Stimulated activated CD8-positive, alpha-beta memory T cell treated with anti-CD3 and anti-CD28 coated beads, Interleukin-2, amount 100 ng/mL, for 1 hour (primary cell): ENCODE measurements at regions not wholly inside any gene's neighbourhood (a gene's known extent, or its start where the extent isn't known, plus 50 kb on each side); places are given as distances from the start of the nearest gene placed in this dataset.
A peak's percentile ranks its signal among the peaks of the same experiment; 100 is the strongest.

ENCODE experiments used
- DNase-seq, 2 donors: peaks; one replicate each; pipeline ENCODE4 v3.0.0-alpha.2; 2020; ENCODE audit warnings: low read depth in 2 of 2

DNA sequence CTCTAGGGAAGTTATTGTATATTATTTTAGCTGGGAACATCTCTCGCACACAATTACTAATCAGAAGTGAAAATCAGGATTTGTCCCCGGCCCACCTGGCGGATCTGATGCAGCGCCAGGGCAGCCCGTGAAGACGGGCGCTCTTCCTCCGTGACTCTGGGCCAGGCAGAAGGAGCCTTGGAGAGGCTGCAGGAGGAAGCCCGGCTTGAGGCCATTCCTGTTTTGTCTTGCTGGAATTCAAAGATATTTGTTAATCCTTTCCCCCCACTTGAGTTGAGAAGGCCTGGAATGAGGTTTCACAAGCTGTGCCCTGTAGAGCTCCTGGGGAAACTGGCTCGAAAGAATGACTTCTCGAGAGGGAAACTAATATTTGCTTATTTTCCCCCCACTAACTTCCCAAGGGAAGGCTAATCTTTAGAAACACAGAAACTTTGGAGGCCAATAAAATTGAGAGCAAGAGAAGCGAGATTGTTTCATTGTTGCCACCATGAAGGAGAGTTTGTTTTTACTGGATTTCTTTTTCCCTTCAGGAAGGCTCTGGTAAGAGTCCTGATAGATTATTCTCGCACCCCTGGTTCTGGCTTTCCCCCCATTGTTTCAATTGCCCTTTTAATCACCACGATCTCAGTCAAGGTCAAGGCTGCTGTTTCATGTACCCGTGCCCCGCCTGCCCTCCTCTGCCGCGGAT, 92.8 kb upstream of the SEPTIN5 start:
- no peak for DNase-seq

- DNase-seq: no peak
Measured at GRCh38 chr22:19622061-19622441, 92.3 kb upstream of the SEPTIN5 start.

- DNase-seq: no peak
Measured at GRCh38 chr22:19625331-19626041, 88.8 kb upstream of the SEPTIN5 start.

DNA sequence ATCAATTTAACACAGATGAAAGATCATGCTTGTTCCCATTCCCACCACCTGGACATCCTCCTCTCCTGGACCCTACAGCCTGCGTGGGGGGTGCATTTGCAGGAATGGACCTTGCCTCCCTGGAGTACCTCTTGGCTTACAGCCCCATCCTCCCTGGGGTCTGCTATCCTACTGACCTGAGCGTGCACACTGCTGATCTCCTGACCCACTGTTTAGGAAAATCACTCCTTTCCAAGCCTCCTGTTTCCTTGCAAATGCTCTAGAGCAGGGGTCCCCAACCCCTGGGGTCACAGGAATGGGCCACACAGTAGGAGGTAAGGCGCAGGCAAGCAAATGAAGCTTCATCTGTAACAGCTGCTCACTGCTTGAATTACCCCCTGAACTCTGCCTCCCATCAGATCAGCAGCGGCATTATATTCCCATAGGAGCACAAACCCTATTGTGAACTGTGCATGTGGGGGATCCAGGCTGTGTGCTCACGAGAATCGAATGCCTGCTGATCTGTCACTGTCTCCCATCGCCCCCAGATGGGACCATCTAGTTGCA, 88.2 kb upstream of the SEPTIN5 start:
- DNase-seq: no peak

DNA sequence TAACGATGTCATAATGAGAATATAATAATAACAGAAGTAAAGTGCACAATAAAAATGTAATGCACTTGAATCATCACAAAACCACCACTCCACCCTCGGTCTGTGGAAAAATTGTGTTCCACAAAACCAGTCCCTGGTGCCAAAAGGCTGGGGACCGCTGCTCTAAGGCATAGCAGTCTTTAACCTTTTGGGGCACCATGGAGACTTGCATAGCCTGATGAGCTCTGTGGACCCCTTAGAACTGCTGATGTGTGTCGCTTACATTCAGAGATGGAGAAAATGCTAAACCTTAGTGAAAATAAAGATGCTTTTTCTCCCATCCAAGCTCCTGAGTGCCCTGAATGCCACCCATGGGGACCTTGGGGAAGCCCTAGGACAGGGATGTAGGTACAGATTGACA, 87.6 kb upstream of the SEPTIN5 start:
- DNase-seq: no peak

DNA sequence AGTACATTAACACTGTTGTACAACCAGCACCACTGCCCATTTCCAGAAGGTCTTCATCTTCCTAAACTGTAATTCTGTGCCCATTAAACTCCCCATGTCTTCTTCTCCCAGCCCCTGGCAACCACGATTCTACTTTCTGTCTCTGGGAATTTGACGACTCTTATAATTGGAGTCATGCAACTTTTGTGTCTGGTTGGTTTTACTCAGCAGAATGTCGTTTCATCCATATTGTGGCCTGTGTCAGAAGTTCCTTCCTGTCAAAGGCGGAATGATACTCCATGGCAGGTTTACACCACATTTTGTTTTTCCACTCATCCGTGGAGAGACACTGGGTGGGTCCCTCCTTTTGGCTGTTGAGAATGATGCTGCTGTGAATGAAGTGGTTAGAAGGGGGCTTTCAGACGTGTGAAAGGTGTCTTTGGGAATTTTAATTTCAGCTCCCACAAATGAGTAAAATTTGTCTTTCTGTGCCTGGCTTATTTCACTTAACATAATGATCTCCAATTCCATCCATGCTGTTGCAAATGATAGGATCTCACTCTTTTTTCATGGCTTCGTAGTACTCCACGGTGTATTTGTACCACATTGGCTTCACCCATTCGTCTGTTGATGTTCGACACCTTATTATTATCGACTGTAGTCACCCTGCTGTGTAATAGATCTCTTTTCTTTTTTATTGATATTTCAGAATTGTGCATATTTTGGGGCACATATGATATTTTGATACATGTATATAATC, 86.1 kb upstream of the SEPTIN5 start:
- no peak for DNase-seq

DNA sequence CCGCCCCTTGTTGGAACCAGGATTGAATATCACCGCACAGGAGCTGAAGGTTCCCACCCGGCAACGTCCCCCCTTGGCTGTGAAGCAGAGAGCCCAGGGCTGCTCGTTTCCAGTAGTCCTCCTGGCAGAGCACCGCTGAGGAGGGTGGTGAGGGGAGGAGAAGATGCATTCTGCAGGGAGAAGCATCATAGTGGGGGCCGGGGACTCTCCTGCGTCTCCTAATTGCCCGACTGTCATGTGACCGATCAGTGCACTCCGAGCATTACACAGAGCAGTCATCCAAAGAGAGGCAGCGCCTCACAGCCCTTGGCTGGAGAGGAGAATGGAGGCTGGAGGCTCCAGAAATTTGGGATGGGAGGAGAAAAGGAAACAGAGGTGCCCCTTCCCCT, 85.0 kb upstream of the SEPTIN5 start:
- no peak for DNase-seq

DNA sequence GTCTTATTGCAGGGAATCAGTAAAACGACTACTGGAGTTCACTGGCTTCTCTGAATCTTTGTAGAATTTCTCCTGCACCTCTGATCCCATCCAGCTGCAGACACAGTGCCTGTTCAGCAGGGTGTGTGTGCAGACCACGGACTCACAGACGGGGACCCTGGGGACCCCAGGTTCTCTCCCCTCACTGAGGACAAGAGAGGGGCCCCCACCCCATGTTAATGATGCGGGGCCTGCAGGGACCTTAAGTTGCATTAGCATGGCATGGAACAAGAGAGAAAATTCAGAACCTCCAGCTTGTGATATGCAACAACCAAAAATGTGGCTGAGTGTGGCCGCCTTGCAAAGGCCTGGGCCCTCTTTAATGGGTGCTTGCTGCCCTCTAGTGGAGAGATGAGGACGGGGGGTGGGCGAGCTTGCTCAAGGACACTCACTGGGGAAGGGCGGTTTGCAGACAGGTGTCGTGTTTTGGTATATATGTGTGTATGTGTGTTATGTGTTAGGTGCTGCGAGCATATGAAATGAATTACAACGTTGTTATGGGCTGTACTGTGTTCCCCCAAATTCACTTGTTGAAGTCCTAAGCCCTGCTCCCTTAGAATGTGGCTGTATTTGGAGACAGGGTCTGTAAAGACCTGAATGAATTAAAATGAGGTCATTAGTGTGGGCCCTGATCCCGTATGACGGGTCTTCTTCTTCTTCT, 84.4 kb upstream of the SEPTIN5 start:
- peak; percentile 67 to 76 for DNase-seq

- no peak for DNase-seq
Measured at GRCh38 chr22:19630614-19631013, 83.7 kb upstream of the SEPTIN5 start.

DNA sequence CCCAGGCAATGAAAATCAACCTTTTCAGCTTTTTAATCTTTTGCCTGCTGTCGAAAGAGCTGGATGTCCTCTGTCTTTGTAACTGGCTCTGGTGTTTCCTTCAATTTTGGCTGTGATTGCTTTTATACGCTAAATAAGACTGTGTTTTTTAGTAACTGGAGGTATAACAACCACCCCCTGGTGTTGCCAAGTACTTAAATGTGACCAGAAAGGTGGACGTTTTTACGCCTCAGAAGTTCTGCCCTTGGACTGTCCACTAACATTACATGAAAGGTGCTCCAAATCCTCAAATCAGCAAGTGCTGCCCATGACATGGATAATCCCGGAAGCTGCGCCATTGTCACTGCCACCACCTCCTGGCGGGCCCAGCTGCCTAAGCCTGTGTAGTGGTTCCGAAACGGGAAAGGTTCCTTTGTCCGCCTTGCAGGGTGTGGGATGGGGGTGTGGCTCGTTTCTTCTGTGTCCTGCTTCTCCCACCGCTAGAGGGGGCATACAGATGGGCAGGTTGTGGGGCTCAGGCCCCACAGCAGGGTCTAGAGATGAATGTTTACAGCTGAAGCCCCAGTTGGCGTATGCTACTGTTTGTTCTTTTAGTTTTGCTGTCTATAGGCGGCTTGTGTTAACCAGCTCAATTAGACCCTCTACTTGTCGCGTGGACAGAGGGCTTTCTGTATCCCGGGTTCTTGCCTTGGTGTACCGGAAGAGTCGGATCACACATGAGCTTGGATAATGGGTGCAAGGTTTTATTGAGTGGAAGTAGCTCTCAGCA, 82.2 kb upstream of the SEPTIN5 start:
- DNase-seq: no peak

GRCh38 chr22:19632668-19633148, 81.6 kb upstream of the SEPTIN5 start:
- no peak for DNase-seq

DNA sequence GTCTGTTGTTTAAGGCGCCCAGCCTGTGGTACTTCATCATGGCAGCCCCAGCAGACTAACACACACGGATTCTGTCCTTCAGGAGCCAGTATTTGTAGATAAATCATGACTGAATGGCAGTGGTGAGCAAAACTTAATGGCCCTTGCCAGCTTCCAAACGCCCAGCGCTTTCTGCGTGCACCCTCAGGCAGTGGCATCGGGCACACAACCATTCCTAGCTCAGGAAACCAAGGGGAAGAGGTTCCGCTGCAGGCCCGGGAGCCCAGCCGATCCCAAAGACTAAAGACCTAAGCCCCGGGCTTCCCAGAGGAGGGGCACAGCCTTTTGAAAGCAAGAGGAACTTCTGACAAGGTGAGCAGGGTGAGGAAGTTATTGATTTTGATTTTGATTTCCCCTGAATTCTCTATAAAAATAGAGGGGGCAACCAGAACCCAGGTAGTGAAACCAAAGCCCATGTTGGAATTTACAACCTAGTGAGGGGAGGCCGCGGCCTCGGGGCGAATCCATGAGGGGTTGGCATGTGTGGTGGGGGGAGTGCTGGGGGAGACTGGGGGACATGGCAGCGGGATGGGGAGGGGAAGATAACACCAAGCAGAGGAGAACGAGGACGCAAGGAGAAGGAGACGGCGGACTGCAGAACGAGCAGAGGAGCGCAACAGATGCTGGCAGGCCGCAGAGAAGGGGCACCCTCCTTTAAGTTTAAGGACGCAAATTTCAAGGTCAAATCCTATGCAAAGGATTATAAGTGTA, 79.9 kb upstream of the SEPTIN5 start:
- DNase-seq: no peak

DNA sequence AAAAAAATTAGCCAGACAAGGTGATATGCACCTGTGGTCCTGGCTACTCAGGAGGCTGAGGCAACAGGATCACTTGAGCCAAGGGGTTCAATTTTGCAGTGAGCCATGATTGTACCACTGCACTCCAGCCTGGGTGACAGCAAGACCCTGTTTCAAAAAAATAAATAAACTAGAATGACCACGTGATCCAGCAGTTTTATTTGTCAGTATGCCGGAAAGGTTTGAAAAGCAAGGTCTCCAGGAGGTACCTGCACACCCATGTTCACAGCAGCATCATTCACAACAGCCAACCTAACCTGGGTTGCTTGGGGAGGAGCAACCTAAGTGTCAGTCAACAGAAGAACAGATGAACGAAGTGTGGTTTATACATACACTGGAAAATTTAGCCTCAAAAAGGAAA, 78.7 kb upstream of the SEPTIN5 start:
- DNase-seq: no peak

DNA sequence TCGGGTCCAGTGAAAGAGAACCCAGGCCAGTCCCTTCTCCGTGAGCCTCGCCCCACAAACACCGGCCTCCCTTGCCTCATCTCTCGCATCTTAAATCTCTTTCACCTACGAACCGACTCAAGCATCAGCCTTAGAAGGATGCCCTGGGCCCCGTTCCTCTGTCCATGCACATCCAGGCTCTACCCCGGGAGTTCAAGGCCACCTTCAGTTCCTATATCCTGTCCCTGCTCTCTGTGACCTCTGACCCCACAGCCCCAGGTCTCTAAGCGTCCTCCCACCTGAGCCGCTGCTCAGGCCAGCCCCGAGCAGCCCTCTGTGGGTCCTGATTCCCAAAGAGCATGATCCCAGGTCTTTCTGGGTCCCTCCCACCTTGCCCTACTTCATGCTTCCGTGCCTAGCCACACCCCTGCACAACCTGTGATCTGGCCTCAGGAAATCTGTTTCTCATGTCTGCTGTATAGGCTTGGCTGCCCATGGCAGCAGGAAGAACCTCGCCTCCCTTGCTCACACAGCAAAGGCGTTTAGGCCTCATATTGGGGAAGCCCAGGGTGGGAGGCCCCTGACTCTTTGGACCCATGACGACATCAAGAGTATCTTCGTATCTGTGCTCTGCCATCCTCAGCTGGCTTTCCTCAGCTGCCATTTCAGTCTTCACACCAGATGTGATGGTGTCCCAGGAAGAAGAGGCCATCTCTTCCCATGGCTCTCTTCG, 77.5 kb upstream of the SEPTIN5 start:
- DNase-seq: no peak

GRCh38 chr22:19637408-19638281, 76.7 kb upstream of the SEPTIN5 start:
- no peak for DNase-seq

DNA sequence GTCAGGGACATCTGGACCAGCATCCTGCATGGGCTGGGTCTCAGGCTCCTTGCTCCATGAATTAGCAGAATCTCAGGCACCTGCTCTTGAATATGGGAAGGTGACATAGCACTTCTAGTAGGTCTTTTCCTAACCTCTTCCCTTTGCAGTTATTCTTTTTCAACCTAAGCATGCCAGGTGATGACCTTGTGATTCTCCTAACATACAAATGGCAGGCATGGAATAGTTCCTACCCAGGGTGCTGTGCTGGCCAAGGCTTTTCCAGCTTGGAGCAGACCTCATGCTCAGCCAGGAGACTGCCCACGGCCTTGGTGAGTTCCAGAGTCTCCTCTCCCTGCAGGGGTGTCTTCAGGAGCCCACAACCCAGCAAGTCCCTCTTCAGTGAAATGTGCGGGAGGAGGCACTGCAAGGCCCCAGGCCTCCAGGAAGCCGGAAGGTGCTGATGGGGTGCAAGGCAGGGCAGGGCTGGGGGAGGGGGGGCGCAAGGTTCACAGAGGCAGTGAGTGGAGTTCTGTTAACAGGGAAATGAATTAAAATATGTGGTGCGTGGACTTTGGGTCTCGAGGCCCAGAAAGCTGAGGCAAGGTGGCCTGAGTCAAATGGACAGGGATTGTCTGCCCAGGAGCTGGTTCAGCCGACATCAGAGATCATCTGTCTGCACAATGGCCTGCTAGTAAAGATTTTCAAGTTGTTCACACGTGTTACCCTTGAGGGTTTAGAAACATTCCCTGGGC, 75.9 kb upstream of the SEPTIN5 start:
- DNase-seq: no peak

DNA sequence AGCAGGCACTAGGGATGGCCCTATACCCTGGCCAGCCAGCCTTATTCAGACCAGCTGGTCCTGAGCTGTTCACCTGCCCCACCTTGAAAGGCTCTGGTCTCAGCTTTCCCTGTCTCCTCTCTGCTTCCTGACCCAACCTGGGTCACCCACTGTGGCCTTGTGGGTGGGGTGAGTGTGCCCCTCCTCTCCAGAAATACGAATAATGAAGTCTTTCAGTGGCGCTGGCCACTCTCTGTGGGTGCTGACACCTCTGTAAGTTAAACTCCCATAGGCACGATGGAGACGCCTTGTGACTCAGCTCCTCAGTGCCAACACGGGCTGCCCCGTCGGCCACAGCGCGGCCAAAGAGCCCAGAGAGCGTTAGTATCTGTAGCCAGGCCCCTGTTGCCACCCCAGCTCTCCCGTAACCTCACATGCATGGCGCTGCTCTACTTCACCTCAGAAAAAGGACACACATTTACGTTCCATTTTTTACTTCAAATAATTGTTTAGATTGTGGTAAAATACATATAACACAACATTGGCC, 74.6 kb upstream of the SEPTIN5 start:
- DNase-seq: no peak

DNA sequence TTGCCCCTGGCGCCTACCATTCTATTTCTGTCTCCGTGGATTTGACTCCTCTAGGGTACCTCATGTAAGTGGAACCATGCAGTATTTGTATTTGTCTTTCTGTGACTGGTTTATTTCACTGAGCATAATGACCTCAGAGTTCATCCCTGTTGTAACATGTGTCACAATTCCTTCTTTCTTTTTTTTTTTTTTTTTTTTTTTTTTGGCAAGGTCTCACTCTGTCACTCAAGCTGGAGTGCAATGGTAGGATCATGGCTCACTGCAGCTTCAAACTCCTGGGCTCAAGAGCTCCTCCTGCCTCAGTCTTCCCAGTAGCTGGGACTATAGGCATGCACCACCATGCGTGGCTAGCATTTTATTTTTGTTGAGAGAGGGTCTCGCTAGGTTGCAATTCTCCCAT, 74.0 kb upstream of the SEPTIN5 start:
- no peak for DNase-seq
